ENCODE measurements at regions not wholly inside any gene's neighbourhood (a gene's known extent, or its start where the extent isn't known, plus 50 kb on each side); places are given as distances from the start of the nearest gene placed in this dataset.

DNA sequence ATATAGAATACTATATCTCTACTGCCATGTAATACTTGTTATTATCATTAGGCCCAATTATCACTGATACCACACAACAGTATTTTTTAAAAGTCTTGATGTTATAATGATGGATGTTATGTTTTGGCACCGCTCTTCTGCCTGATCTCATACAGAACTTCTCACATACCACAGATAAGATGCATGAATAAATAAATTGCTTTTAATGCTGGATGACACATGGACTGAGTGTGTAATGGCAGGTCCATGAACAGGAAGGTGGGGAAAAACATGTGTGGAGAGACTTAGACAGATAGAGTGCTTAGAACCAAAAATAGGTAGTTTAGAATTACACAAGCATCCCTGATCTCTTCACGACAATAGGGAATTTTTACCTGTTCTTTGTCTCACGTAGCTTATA is 258.4 kb upstream of the MARCKS start:
- H3K27me3 ChIP-seq (ENCODE audit: insufficient read depth, low read depth, severe bottlenecking), result no peaks in the 10 kb centered on the region
- TF ChIP-seq, protein P1, sequence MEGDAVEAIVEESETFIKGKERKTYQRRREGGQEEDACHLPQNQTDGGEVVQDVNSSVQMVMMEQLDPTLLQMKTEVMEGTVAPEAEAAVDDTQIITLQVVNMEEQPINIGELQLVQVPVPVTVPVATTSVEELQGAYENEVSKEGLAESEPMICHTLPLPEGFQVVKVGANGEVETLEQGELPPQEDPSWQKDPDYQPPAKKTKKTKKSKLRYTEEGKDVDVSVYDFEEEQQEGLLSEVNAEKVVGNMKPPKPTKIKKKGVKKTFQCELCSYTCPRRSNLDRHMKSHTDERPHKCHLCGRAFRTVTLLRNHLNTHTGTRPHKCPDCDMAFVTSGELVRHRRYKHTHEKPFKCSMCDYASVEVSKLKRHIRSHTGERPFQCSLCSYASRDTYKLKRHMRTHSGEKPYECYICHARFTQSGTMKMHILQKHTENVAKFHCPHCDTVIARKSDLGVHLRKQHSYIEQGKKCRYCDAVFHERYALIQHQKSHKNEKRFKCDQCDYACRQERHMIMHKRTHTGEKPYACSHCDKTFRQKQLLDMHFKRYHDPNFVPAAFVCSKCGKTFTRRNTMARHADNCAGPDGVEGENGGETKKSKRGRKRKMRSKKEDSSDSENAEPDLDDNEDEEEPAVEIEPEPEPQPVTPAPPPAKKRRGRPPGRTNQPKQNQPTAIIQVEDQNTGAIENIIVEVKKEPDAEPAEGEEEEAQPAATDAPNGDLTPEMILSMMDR (IDR thresholded peaks at IDR 0.05; ENCODE audit: low read depth, low read length), result no peak
- no peak overlapping the region for H3K27ac ChIP-seq
- H3K36me3 ChIP-seq, result no peaks in the 10 kb centered on the region
- no peak for DNase-seq
- H3K4me3 ChIP-seq (ENCODE audit: low read depth, low read length), result no peak overlapping the region
- H3K9me3 ChIP-seq (ENCODE audit: severe bottlenecking), result no peaks in the 10 kb centered on the region

DNA sequence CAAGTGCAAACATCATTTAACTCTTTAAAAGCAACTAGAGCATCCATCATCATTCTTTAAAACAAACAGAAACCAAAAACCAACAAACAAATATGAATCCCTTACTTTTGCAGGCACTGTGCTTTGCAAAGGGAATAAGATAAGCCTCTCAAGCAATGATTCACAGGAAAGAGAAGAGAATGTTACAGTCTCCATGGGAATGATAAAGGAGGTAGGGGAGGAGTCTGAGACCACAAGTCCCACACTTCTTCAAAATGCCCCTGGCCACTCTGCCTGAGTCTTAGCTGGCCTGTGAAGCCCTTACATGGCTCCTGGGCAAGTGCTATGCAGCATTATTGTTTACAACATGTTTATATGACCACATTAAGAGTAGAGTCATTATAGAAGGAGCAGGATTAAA is 257.7 kb upstream of the MARCKS start:
- Histone ChIP-seq H3K9me3 (ENCODE audit: severe bottlenecking) (no peaks in the 10 kb centered on the region), H3K36me3 (no peaks in the 10 kb centered on the region), H3K4me3 (ENCODE audit: low read depth, low read length) (no peak overlapping the region), H3K27me3 (ENCODE audit: insufficient read depth, low read depth, severe bottlenecking) (no peaks in the 10 kb centered on the region), H3K27ac (no peak overlapping the region)
- TF ChIP-seq, protein P1 (IDR thresholded peaks at IDR 0.05; ENCODE audit: low read depth, low read length), result no peak
- no peak for DNase-seq

DNA sequence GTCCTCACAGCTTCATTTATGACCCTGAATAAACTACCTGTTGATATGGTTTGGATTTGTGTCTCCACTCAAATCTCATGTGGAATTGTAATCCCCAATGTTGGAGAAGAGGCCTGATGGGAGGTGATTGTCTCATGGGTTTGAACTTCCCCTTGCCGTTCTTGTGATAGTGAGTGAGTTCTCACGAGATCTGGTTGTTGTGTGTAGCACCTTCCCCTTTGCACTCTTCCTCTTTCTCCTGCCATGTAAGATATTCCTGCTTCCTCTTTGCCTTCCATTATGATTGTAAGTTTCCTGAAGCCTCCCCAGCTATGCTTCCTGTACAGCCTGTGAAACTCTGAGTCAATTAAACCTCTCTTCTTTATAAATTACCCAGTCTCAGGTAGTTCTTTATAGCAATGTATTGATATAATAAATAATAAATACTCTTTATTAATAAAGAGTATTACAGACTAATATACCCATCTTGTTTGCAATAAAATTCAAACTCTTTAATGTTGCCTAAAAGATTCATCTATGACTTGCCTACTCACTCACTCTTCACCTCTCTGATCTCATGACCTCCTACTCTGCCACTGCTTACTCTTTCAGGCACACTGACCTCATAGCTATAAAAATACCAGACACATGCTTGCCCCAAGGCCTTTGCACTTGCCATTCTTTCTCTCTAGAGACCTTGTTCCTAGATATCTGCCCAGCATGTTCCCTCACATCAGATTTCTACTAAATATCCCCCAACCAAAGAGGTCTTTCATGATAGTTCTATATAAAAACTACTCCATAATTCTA is 256.4 kb upstream of the MARCKS start:
- Histone ChIP-seq H3K27me3 (ENCODE audit: insufficient read depth, low read depth, severe bottlenecking) (no peaks in the 10 kb centered on the region), H3K27ac (no peak overlapping the region), H3K4me3 (ENCODE audit: low read depth, low read length) (no peak overlapping the region), H3K9me3 (ENCODE audit: severe bottlenecking) (no peaks in the 10 kb centered on the region), H3K36me3 (no peaks in the 10 kb centered on the region)
- TF ChIP-seq, protein P1 (IDR thresholded peaks at IDR 0.05; ENCODE audit: low read depth, low read length), result no peak
- no peak for DNase-seq

DNA sequence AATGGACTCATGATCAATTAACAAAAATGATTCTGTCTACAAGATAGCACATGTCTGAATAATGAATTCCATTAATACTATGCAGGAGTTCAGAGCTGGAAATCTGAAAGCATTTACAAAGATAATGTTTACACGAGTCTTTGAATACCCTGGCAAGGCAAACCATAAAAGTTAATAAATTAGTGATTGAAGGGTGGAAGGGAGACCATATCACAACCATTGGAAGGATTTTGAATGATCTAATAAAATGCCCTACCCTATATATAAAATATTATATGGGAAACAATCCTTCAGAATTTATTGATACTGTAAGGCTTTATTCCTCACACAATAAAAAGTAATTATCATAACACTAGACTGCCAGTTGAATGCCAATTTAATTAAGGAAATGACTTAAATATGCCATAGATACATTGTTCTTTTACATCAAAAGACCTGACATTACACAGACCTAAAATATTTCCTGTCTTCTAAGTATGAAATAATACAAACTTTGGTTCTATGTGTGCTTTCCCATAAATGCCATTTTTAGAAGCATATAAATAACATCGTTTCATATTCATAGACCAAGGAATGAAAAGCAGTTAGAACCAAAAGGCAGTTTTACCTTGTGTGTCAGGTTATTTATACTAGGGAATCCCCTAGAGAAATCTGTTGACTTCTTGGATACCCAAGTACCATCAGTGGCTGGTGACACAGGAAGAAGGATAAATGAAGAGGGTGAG is 249.2 kb upstream of the MARCKS start:
- TF ChIP-seq, protein P1 (IDR thresholded peaks at IDR 0.05; ENCODE audit: low read depth, low read length), result no peak
- Histone ChIP-seq H3K27me3 (ENCODE audit: insufficient read depth, low read depth, severe bottlenecking) (no peaks in the 10 kb centered on the region), H3K9me3 (ENCODE audit: severe bottlenecking) (no peaks in the 10 kb centered on the region), H3K4me3 (ENCODE audit: low read depth, low read length) (no peak overlapping the region), H3K36me3 (no peaks in the 10 kb centered on the region), H3K27ac (no peak overlapping the region)
- no peak for DNase-seq

DNA sequence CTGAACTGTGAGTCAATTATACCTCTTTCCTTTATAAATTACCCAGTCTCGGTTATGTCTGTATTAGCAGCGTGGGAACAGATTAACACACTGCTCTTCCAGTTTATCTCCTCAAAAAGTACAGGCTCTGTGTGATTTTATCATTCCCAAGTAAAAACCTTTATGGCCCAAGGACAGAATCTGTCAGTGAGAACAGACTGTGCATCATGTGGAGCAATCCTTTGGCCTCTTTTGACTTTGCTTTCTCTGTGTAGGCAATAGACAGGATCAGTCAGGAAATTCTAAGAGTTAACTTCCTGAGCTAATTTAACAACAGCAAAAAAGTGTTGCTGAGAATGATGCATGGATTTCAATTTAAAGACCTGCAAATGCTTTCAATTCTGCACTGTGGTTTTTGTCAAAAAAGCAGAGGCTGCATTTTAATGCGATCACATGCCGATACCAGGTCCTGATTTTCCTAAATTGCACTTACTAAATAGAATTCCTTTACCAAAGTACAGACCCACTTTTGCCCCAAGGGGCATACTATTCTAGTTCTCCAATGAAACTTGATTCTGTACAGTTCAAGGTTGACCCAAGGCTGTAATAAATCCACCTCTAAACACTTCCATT is 246.7 kb upstream of the MARCKS start:
- Histone ChIP-seq H3K36me3 (no peaks in the 10 kb centered on the region), H3K27me3 (ENCODE audit: insufficient read depth, low read depth, severe bottlenecking) (no peaks in the 10 kb centered on the region), H3K9me3 (ENCODE audit: severe bottlenecking) (no peaks in the 10 kb centered on the region), H3K4me3 (ENCODE audit: low read depth, low read length) (no peak overlapping the region), H3K27ac (no peak overlapping the region)
- TF ChIP-seq, protein P1 (IDR thresholded peaks at IDR 0.05; ENCODE audit: low read depth, low read length), result no peak
- DNase-seq, result no peak

Measured in WERI-Rb-1 (cell line).